ENCODE measurements at regions not wholly inside any gene's neighbourhood (a gene's known extent, or its start where the extent isn't known, plus 50 kb on each side); places are given as distances from the start of the nearest gene placed in this dataset.
A peak's percentile ranks its signal among the peaks of the same experiment; 100 is the strongest.

- Histone ChIP-seq H3K4me1 (no peaks in the 10 kb centered on the region), H3K27me3 (peaks cover 0 to 7% (median 0%) of the 10 kb centered on the region in 4 donors), H3K27ac (replicated peaks in 1 of 4) (no peak overlapping the region), H3K4me3 (no peak overlapping the region), H3K9me3 (no peaks in the 10 kb centered on the region), H3K36me3 (no peaks in the 10 kb centered on the region)
- TF ChIP-seq POLR2A (IDR thresholded peaks at IDR 0.05; ENCODE audit: low read depth): no peak
- no peak for DNase-seq (ENCODE audit: extremely low spot score)
- intact Hi-C loops (cut with DNase I): no loop called here
- WGBS: 100% methylated on average over 1 of the region's 1 CpG
These were observed 78.5 kb upstream of the NTRK3 start for GRCh38 chr15:88335074-88335473.

GRCh38 chr15:88334436-88334835 is 77.9 kb upstream of the NTRK3 start:
- H3K27ac ChIP-seq (replicated peaks in 1 of 4): no peak overlapping the region
- no peaks in the 10 kb centered on the region for H3K36me3 ChIP-seq
- intact Hi-C loops (cut with DNase I): no loop called here
- 75% methylated on average over 4 of the region's 4 CpGs for WGBS
- no peak for DNase-seq (ENCODE audit: extremely low spot score)
- no peaks in the 10 kb centered on the region for H3K4me1 ChIP-seq
- H3K4me3 ChIP-seq: no peak overlapping the region
- TF ChIP-seq POLR2A (IDR thresholded peaks at IDR 0.05; ENCODE audit: low read depth): no peak
- TF ChIP-seq POLR2AphosphoS5 (IDR thresholded peaks at IDR 0.05): no peak
- TF ChIP-seq EP300 (IDR thresholded peaks at IDR 0.05): no peak
- TF ChIP-seq CTCF (IDR thresholded peaks at IDR 0.05): no peak
- peaks cover 0 to 7% (median 0%) of the 10 kb centered on the region in 4 donors for H3K27me3 ChIP-seq
- no peaks in the 10 kb centered on the region for H3K9me3 ChIP-seq

- H3K4me1 ChIP-seq: no peaks in the 10 kb centered on the region
- 23% methylated on average over 8 of the region's 8 CpGs for WGBS
- H3K4me3 ChIP-seq: no peak overlapping the region
- TF ChIP-seq POLR2A (IDR thresholded peaks at IDR 0.05; ENCODE audit: low read depth): no peak
- peak in 1 of 3 experiments; percentile 28 for TF ChIP-seq CTCF (IDR thresholded peaks at IDR 0.05)
- TF ChIP-seq EP300 (IDR thresholded peaks at IDR 0.05): no peak
- no peak for TF ChIP-seq POLR2AphosphoS5 (IDR thresholded peaks at IDR 0.05)
- H3K27me3 ChIP-seq: peaks cover 0 to 8% (median 0%) of the 10 kb centered on the region in 4 donors
- no peaks in the 10 kb centered on the region for H3K36me3 ChIP-seq
- no peak for DNase-seq (ENCODE audit: extremely low spot score)
- H3K9me3 ChIP-seq: no peaks in the 10 kb centered on the region
- no peak overlapping the region for H3K27ac ChIP-seq (replicated peaks in 1 of 4)
- intact Hi-C loops (cut with DNase I): no loop called here
These were observed 74.8 kb upstream of the NTRK3 start for GRCh38 chr15:88331291-88331690.

- peaks cover 0 to 30% (median 0%) of the 10 kb centered on the region in 4 donors for H3K27me3 ChIP-seq
- no peak for DNase-seq (ENCODE audit: extremely low spot score)
- H3K27ac ChIP-seq (replicated peaks in 1 of 4): no peak overlapping the region
- WGBS: 83% methylated on average over 3 of the region's 3 CpGs
- TF ChIP-seq EP300 (IDR thresholded peaks at IDR 0.05) (no peak), POLR2A (IDR thresholded peaks at IDR 0.05; ENCODE audit: low read depth) (no peak), POLR2AphosphoS5 (IDR thresholded peaks at IDR 0.05) (no peak), CTCF (IDR thresholded peaks at IDR 0.05) (no peak)
- no peaks in the 10 kb centered on the region for H3K9me3 ChIP-seq
- no peaks in the 10 kb centered on the region for H3K4me1 ChIP-seq
- intact Hi-C loops (cut with DNase I): no loop called here
- no peaks in the 10 kb centered on the region for H3K36me3 ChIP-seq
- no peak overlapping the region for H3K4me3 ChIP-seq
These were observed 70.4 kb upstream of the NTRK3 start for GRCh38 chr15:88326924-88327323.

- TF ChIP-seq POLR2AphosphoS5 (IDR thresholded peaks at IDR 0.05): no peak
- TF ChIP-seq EP300 (IDR thresholded peaks at IDR 0.05): no peak
- TF ChIP-seq CTCF (IDR thresholded peaks at IDR 0.05): no peak
- no peak for TF ChIP-seq POLR2A (IDR thresholded peaks at IDR 0.05; ENCODE audit: low read depth)
- H3K4me3 ChIP-seq: no peak overlapping the region
- H3K27me3 ChIP-seq: peaks cover 0 to 38% (median 0%) of the 10 kb centered on the region in 4 donors
- DNase-seq (ENCODE audit: extremely low spot score): no peak
- 83% methylated on average over 1 of the region's 1 CpG for WGBS
- H3K4me1 ChIP-seq: no peaks in the 10 kb centered on the region
- no peaks in the 10 kb centered on the region for H3K36me3 ChIP-seq
- no peak overlapping the region for H3K27ac ChIP-seq (replicated peaks in 1 of 4)
- no peaks in the 10 kb centered on the region for H3K9me3 ChIP-seq
- intact Hi-C loops (cut with DNase I): no loop called here
These were observed 68.2 kb upstream of the NTRK3 start for GRCh38 chr15:88324741-88325065.

Data from esophagus muscularis mucosa (tissue), 4 donors.